ENCODE measurements at regions not wholly inside any gene's neighbourhood (a gene's known extent, or its start where the extent isn't known, plus 50 kb on each side); places are given as distances from the start of the nearest gene placed in this dataset.

- TF ChIP-seq EZH2 (IDR thresholded peaks at IDR 0.05) (no peak), EZH2phosphoT487 (IDR thresholded peaks at IDR 0.05) (no peak)
- TF ChIP-seq, protein P1, sequence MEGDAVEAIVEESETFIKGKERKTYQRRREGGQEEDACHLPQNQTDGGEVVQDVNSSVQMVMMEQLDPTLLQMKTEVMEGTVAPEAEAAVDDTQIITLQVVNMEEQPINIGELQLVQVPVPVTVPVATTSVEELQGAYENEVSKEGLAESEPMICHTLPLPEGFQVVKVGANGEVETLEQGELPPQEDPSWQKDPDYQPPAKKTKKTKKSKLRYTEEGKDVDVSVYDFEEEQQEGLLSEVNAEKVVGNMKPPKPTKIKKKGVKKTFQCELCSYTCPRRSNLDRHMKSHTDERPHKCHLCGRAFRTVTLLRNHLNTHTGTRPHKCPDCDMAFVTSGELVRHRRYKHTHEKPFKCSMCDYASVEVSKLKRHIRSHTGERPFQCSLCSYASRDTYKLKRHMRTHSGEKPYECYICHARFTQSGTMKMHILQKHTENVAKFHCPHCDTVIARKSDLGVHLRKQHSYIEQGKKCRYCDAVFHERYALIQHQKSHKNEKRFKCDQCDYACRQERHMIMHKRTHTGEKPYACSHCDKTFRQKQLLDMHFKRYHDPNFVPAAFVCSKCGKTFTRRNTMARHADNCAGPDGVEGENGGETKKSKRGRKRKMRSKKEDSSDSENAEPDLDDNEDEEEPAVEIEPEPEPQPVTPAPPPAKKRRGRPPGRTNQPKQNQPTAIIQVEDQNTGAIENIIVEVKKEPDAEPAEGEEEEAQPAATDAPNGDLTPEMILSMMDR (IDR thresholded peaks at IDR 0.05), result no peak
- Histone ChIP-seq H3K36me3 (no peaks in the 10 kb centered on the region), H3F3A (ENCODE audit: low read depth) (no peaks in the 10 kb centered on the region), H3K4me2 (no peak overlapping the region), H3K79me2 (ENCODE audit: low read depth) (no peaks in the 10 kb centered on the region), H3K4me3 (no peak overlapping the region), H3K4me1 (no peaks in the 10 kb centered on the region), H3K9ac (no peak overlapping the region), H2AFZ (replicated peaks) (no peak overlapping the region), H3K9me3 (ENCODE audit: low read depth) (no peaks in the 10 kb centered on the region), H4K20me1 (ENCODE audit: low read depth) (no peaks in the 10 kb centered on the region), H3K27ac (no peak overlapping the region), H3K27me3 (no peaks in the 10 kb centered on the region)
- Mint-ChIP-seq H3K27me3 (ENCODE audit: insufficient read depth, low read depth) (no peaks in the 10 kb centered on the region), H3K27ac (no peak overlapping the region), H3K9me3 (no peaks in the 10 kb centered on the region), H3K36me3 (no peaks in the 10 kb centered on the region), H3K4me3 (no peak overlapping the region), H3K4me1 (no peaks in the 10 kb centered on the region)
- DNase-seq (ENCODE audit: low spot score), result no peak
Observed at GRCh38 chr1:194309697-194310096, 1123.3 kb upstream of the B3GALT2 start.

- Histone ChIP-seq H3K27me3 (no peaks in the 10 kb centered on the region), H3K27ac (no peak overlapping the region), H3K4me1 (no peaks in the 10 kb centered on the region), H3K9me3 (ENCODE audit: low read depth) (no peaks in the 10 kb centered on the region), H3K36me3 (no peaks in the 10 kb centered on the region), H4K20me1 (ENCODE audit: low read depth) (no peaks in the 10 kb centered on the region), H3F3A (ENCODE audit: low read depth) (no peaks in the 10 kb centered on the region), H3K79me2 (ENCODE audit: low read depth) (no peaks in the 10 kb centered on the region), H3K4me2 (no peak overlapping the region), H2AFZ (replicated peaks) (no peak overlapping the region), H3K9ac (no peak overlapping the region), H3K4me3 (no peak overlapping the region)
- no peaks in the 10 kb centered on the region for H3K4me1 Mint-ChIP-seq
- H3K27ac Mint-ChIP-seq, result no peak overlapping the region
- H3K4me3 Mint-ChIP-seq, result no peak overlapping the region
- H3K36me3 Mint-ChIP-seq, result no peaks in the 10 kb centered on the region
- no peaks in the 10 kb centered on the region for H3K9me3 Mint-ChIP-seq
- DNase-seq (ENCODE audit: low spot score), result no peak
- H3K27me3 Mint-ChIP-seq (ENCODE audit: insufficient read depth, low read depth), result no peaks in the 10 kb centered on the region
- TF ChIP-seq EZH2phosphoT487 (IDR thresholded peaks at IDR 0.05) (no peak), EZH2 (IDR thresholded peaks at IDR 0.05) (no peak)
- TF ChIP-seq, protein P1 (IDR thresholded peaks at IDR 0.05), result no peak
Observed at GRCh38 chr1:194309269-194309668, 1122.9 kb upstream of the B3GALT2 start.

- H3K27ac Mint-ChIP-seq, result no peak overlapping the region
- Histone ChIP-seq H3K27me3 (no peaks in the 10 kb centered on the region), H2AFZ (replicated peaks) (no peak overlapping the region), H4K20me1 (ENCODE audit: low read depth) (no peaks in the 10 kb centered on the region), H3K9ac (no peak overlapping the region), H3K4me3 (no peak overlapping the region), H3K4me1 (no peaks in the 10 kb centered on the region), H3K9me3 (ENCODE audit: low read depth) (no peaks in the 10 kb centered on the region), H3K79me2 (ENCODE audit: low read depth) (no peaks in the 10 kb centered on the region), H3F3A (ENCODE audit: low read depth) (no peaks in the 10 kb centered on the region), H3K27ac (no peak overlapping the region), H3K36me3 (no peaks in the 10 kb centered on the region), H3K4me2 (no peak overlapping the region)
- H3K36me3 Mint-ChIP-seq, result no peaks in the 10 kb centered on the region
- no peaks in the 10 kb centered on the region for H3K27me3 Mint-ChIP-seq (ENCODE audit: insufficient read depth, low read depth)
- peaks cover 3% of the 10 kb centered on the region for H3K9me3 Mint-ChIP-seq
- no peak for DNase-seq (ENCODE audit: low spot score)
- no peak for TF ChIP-seq EZH2phosphoT487 (IDR thresholded peaks at IDR 0.05)
- TF ChIP-seq EZH2 (IDR thresholded peaks at IDR 0.05), result no peak
- no peaks in the 10 kb centered on the region for H3K4me1 Mint-ChIP-seq
- H3K4me3 Mint-ChIP-seq, result no peak overlapping the region
Observed at GRCh38 chr1:194300776-194301175, 1114.4 kb upstream of the B3GALT2 start.

- Histone ChIP-seq H3K4me2 (no peak overlapping the region), H4K20me1 (ENCODE audit: low read depth) (no peaks in the 10 kb centered on the region), H3F3A (ENCODE audit: low read depth) (no peaks in the 10 kb centered on the region), H3K27me3 (no peaks in the 10 kb centered on the region), H3K4me1 (no peaks in the 10 kb centered on the region), H3K4me3 (no peak overlapping the region), H3K27ac (no peak overlapping the region), H3K36me3 (no peaks in the 10 kb centered on the region), H2AFZ (replicated peaks) (no peak overlapping the region), H3K9me3 (ENCODE audit: low read depth) (no peaks in the 10 kb centered on the region), H3K79me2 (ENCODE audit: low read depth) (no peaks in the 10 kb centered on the region), H3K9ac (no peak overlapping the region)
- TF ChIP-seq, protein P1 (IDR thresholded peaks at IDR 0.05), result no peak
- TF ChIP-seq EZH2 (IDR thresholded peaks at IDR 0.05) (no peak), EZH2phosphoT487 (IDR thresholded peaks at IDR 0.05) (no peak)
- no peaks in the 10 kb centered on the region for H3K4me1 Mint-ChIP-seq
- DNase-seq (ENCODE audit: low spot score), result no peak
- H3K36me3 Mint-ChIP-seq, result no peaks in the 10 kb centered on the region
- H3K9me3 Mint-ChIP-seq, result peaks cover 3% of the 10 kb centered on the region
- H3K27ac Mint-ChIP-seq, result no peak overlapping the region
- no peaks in the 10 kb centered on the region for H3K27me3 Mint-ChIP-seq (ENCODE audit: insufficient read depth, low read depth)
- H3K4me3 Mint-ChIP-seq, result no peak overlapping the region
Observed at GRCh38 chr1:194300340-194300739, 1113.9 kb upstream of the B3GALT2 start.

Measured in neural progenitor cell (in vitro differentiated cells).